GM20000 (cell line): ENCODE measurements at regions not wholly inside any gene's neighbourhood (a gene's known extent, or its start where the extent isn't known, plus 50 kb on each side); places are given as distances from the start of the nearest gene placed in this dataset.

Experiments
- DNase-seq: peaks from one replicate; pipeline ENCODE4 v3.0.0; 2012; ENCODE audit warnings: low spot score
- CTCF ChIP-seq: IDR thresholded peaks from 2 replicates; pipeline ENCODE4 v1.5.1; 2012; ENCODE audit warnings: mild to moderate bottlenecking, control low read depth; ENCODE audit errors: extremely low read depth, missing control alignments

- DNase-seq = no peak
- TF ChIP-seq CTCF = no peak
Observed at GRCh38 chr11:98040061-98040808, 980.5 kb upstream of the CNTN5 start.

- no peak for TF ChIP-seq CTCF
- DNase-seq = no peak
Observed at GRCh38 chr11:98047647-98048046, 973.1 kb upstream of the CNTN5 start.

DNA sequence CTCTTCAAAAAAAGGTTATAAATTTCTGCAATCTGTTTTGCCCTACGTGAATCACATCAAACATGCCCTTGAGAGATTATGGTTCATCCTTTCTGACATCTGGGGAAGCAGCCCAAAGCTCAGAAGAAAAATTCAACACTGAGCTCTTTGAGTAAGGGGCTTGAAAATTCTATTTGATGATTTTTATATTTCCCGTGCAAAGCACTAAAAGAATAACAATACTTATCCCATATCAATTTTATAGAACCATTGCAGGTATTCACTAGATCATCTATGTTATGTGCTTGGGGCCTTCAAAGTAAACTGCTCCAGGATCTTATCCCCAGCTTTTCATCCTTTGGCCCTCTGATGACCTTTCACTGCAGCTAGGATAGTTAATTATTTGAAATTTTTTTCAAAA lies 966.9 kb upstream of the CNTN5 start:
- TF ChIP-seq CTCF = no peak
- no peak for DNase-seq

GRCh38 chr11:98056945-98057344 lies 963.8 kb upstream of the CNTN5 start:
- no peak for TF ChIP-seq CTCF
- no peak for DNase-seq

GRCh38 chr11:98059488-98059887 lies 961.3 kb upstream of the CNTN5 start:
- DNase-seq = no peak

DNA sequence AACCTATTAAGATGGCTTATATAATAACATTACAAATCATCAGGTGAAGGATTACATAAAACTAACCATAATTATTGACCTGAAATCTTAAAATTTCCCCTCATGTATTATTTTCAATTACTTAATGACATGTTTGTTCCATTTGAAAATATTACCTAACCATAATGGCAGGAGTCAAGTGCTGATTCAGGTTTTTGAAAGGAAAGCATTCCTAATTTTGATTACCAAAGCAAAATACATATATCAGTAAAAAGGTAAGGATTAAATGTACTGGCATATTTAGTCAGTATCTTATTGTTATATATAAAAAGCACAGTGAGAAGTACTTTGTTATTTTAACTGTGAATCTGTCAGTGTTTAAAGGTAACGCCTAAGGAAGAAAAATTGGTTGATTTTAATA lies 960.0 kb upstream of the CNTN5 start:
- TF ChIP-seq CTCF = no peak
- DNase-seq = no peak

More at GRCh38 chr11:98059488-98059887, 961.3 kb upstream of the CNTN5 start:
- TF ChIP-seq CTCF = no peak

GRCh38 chr11:98061858-98062257 lies 958.9 kb upstream of the CNTN5 start:
- no peak for DNase-seq
- TF ChIP-seq CTCF = no peak
